GM18951 (cell line): ENCODE measurements at regions not wholly inside any gene's neighbourhood (a gene's known extent, or its start where the extent isn't known, plus 50 kb on each side); places are given as distances from the start of the nearest gene placed in this dataset.

ENCODE experiments used
- POLR2A ChIP-seq: IDR thresholded peaks from 4 replicates; pipeline ENCODE4 v1.6.1; 2011; ENCODE audit warnings: mild to moderate bottlenecking; ENCODE audit not compliant: insufficient read length, insufficient read depth; ENCODE audit errors: extremely low read depth
- in situ Hi-C: fragments of 300-500 bp; cut with MboI; formaldehyde crosslinking; loops from one replicate; pipeline ENCODE4 v1.12.0; 2022; ENCODE audit warnings: low sequenced_read_pairs, mixed read lengths, inconsistent platforms; ENCODE audit not compliant: unreplicated experiment

DNA sequence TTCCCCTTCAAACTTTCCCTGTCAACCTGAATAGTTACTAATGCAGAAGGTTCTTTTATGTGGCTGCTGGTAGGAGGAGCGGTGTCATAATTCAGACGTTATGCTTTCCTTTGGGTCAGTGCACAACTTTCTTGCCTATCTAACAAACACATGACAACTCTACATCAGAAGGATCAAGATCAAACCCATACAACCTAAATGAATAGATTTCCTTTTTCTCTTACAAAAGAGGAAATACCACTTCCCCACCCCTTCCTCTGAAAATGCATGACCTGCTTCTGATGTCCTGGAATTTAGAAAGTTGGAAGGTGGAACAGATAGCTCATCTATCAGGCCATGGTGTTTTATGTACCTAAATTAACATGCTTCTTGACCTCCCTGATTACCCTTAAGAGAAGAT is 75.7 kb upstream of the ADGRL4 start:
- TF ChIP-seq POLR2A, result no peak
- in situ Hi-C loops, result no loop called here

DNA sequence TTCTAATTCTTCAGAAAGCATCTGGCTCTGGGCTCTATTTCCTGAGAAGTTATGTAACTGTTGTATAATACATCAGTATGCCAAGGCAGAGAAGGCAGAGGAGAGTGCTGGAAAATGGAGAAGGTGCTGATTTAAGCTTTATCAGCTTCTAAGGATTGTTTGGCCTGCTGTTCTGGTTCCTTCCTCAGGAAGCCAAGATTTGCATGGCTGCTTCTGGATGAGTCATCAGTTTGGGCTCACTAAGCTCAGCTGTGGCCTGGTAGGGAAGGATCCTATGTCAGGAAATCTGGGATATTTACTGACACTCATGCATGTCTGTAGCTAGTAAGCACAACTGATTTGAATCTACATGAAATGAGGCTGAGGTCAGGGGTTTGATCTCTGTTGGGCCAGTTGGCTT is 73.2 kb upstream of the ADGRL4 start:
- in situ Hi-C loops, result no loop called here

DNA sequence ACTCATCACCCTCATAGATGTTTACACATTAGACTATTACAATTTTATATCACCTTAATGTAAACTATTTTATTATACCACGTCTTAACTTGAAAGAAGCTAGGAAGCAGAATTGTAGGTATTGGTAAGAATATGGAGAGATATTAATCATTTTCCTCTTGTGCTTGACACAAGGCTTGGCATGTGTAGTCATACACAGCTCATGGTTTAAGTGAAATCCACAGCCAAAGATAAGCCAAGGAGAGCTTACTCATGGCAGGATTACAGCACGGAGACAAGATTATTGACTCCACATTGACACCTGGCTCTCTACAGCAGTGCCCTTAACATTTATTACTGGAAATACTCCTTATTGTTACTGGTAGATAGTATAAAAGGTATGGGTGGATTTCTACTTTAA is 68.4 kb upstream of the ADGRL4 start:
- no peak for TF ChIP-seq POLR2A
- in situ Hi-C loops, result no loop called here

More for the DNA sequence above, 73.2 kb upstream of the ADGRL4 start:
- no peak for TF ChIP-seq POLR2A

DNA sequence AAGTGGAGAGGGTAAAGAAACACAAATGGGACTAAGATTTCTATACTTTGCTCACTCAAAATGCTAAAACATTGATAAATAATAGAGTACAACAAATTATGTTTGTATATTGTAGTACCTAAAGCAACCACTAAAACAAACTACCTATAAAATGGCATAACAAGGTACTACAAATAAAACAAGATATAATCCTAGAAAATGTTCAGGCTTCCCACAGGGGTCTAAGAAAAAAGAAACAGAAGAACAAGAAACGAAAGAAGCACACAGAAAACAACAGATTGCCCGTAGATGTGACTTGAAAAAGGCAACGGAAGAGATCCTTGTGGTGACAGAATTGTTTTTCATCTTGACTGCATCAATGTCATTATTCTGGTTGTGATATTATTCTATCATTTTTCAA is 63.3 kb upstream of the ADGRL4 start:
- in situ Hi-C loops, result no loop called here

DNA sequence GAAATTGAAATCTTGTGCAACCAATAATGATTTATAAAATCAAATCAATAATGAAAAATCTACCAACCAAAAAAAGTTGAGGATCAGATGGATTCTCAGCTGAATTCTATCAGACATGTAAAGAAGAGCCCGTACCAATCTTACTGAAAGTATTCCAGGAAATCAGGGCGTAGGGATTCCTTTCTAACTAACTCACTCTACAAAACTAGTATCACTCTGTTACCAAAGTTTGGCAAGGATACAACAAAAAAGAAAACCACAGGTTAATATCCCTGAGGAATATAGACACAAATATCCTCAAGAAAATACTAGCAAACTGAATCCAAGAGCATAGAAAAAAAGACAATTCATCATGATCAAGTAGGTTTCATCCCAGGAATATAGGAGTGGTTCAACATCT is 52.8 kb upstream of the ADGRL4 start:
- TF ChIP-seq POLR2A, result no peak
- in situ Hi-C loops, result no loop called here

More for the DNA sequence above, 63.3 kb upstream of the ADGRL4 start:
- TF ChIP-seq POLR2A, result no peak
